GM23338 (cell line): ENCODE measurements at regions not wholly inside any gene's neighbourhood (a gene's known extent, or its start where the extent isn't known, plus 50 kb on each side); places are given as distances from the start of the nearest gene placed in this dataset.

Experiments
- ATAC-seq: fragments of 200-7000 bp; cut with Tn5 transposase; 3 replicates; pipeline ENCODE4 v1.9.1; 2020
- DNase-seq: peaks from one replicate; pipeline ENCODE4 v3.0.0-alpha.2; 2015; ENCODE audit warnings: low spot score
- H2AFZ ChIP-seq: fragments of 200-600 bp; sonication (generic); 2 replicates; pipeline ENCODE4 v1.8.0; 2016; ENCODE audit warnings: antibody characterized with exemption, mild to moderate bottlenecking, moderate library complexity
- H3F3A ChIP-seq: fragments of 200-600 bp; sonication (generic); replicated peaks from 2 replicates; pipeline ENCODE4 v1.8.0; 2017; ENCODE audit warnings: antibody characterized with exemption, mixed run types, low read depth
- H3K27ac ChIP-seq: fragments of 200-600 bp; sonication (generic); 2 replicates; pipeline ENCODE4 v1.6.1; 2016; ENCODE audit warnings: low read depth
- H3K27me3 ChIP-seq: fragments of 200-600 bp; sonication (generic); 2 replicates; pipeline ENCODE4 v1.8.0; 2016; ENCODE audit warnings: mild to moderate bottlenecking, mixed run types, moderate library complexity; ENCODE audit not compliant: insufficient read depth
- H3K36me3 ChIP-seq: fragments of 200-600 bp; sonication (generic); 2 replicates; pipeline ENCODE4 v1.8.0; 2016; ENCODE audit warnings: mild to moderate bottlenecking; ENCODE audit not compliant: insufficient read depth
- H3K4me1 ChIP-seq: fragments of 200-600 bp; sonication (generic); 2 replicates; pipeline ENCODE4 v1.8.0; 2016; ENCODE audit warnings: mild to moderate bottlenecking, moderate library complexity; ENCODE audit not compliant: insufficient read depth
- H3K4me2 ChIP-seq: fragments of 200-600 bp; sonication (generic); 2 replicates; pipeline ENCODE4 v1.7.1; 2017; ENCODE audit warnings: mixed run types
- H3K4me3 ChIP-seq: fragments of 200-600 bp; sonication (generic); 2 replicates; pipeline ENCODE4 v1.6.1; 2016; ENCODE audit warnings: mixed run types
- H3K79me2 ChIP-seq: fragments of 200-600 bp; sonication (generic); replicated peaks from 2 replicates; pipeline ENCODE4 v1.8.0; 2017; ENCODE audit warnings: mild to moderate bottlenecking; ENCODE audit not compliant: insufficient read depth
- H3K9me2 ChIP-seq: fragments of 200-600 bp; sonication (generic); 2 replicates; pipeline ENCODE4 v1.8.0; 2017; ENCODE audit not compliant: insufficient read depth
- H4K20me1 ChIP-seq: fragments of 200-600 bp; sonication (generic); replicated peaks from 2 replicates; pipeline ENCODE4 v1.8.0; 2017; ENCODE audit warnings: mild to moderate bottlenecking; ENCODE audit not compliant: insufficient read depth
- H3K27ac Mint-ChIP-seq: 2 replicates; pipeline ENCODE4 v1.8.0; 2020; ENCODE audit warnings: inconsistent platforms, mild to moderate bottlenecking, moderate library complexity, mixed read lengths
- H3K27me3 Mint-ChIP-seq: 3 replicates; pipeline ENCODE4 v1.8.0; 2022; ENCODE audit warnings: low read depth, mild to moderate bottlenecking, moderate library complexity, mixed read lengths, inconsistent platforms; ENCODE audit not compliant: insufficient read depth, poor library complexity
- H3K36me3 Mint-ChIP-seq: 3 replicates; pipeline ENCODE4 v1.8.0; 2021; ENCODE audit warnings: low read depth, mild to moderate bottlenecking, inconsistent platforms, moderate library complexity, mixed read lengths
- H3K4me1 Mint-ChIP-seq: 3 replicates; pipeline ENCODE4 v1.8.0; 2020; ENCODE audit warnings: mild to moderate bottlenecking, inconsistent platforms, mixed read lengths
- H3K4me3 Mint-ChIP-seq: 3 replicates; pipeline ENCODE4 v1.8.0; 2021; ENCODE audit warnings: moderate library complexity, mild to moderate bottlenecking, inconsistent platforms, mixed read lengths
- H3K9me3 Mint-ChIP-seq: 3 replicates; pipeline ENCODE4 v1.8.0; 2020; ENCODE audit warnings: moderate library complexity, mild to moderate bottlenecking, inconsistent platforms, mixed read lengths
- EZH2 ChIP-seq: fragments of 200-600 bp; sonication (generic); IDR thresholded peaks from one replicate; pipeline ENCODE4 v1.8.0; 2017; ENCODE audit warnings: antibody characterized with exemption, mild to moderate bottlenecking, low read depth; ENCODE audit not compliant: unreplicated experiment
- JUNB ChIP-seq: IDR thresholded peaks from one replicate; pipeline ENCODE4 v1.6.1; 2016; ENCODE audit warnings: antibody characterized with exemption; ENCODE audit not compliant: unreplicated experiment
- NANOG ChIP-seq: IDR thresholded peaks from 2 replicates; pipeline ENCODE4 v1.6.1; 2016; ENCODE audit warnings: antibody characterized with exemption, borderline replicate concordance
- POLR2AphosphoS5 ChIP-seq: IDR thresholded peaks from 2 replicates; pipeline ENCODE4 v1.6.1; 2016; ENCODE audit warnings: antibody characterized with exemption, low read depth
- STAT1 ChIP-seq: IDR thresholded peaks from one replicate; pipeline ENCODE4 v1.6.1; 2016; ENCODE audit warnings: antibody characterized with exemption; ENCODE audit not compliant: unreplicated experiment
- ZNF114 ChIP-seq: fragments of 250-450 bp; sonication (Bioruptor Pico); IDR thresholded peaks from 2 replicates; pipeline ENCODE4 v1.5.0; 2020; ENCODE audit warnings: mild to moderate bottlenecking, moderate library complexity
- ZNF331 ChIP-seq: fragments of 250-450 bp; sonication (Bioruptor Pico); IDR thresholded peaks from 2 replicates; pipeline ENCODE4 v1.5.0; 2020; ENCODE audit warnings: low read depth, mild to moderate bottlenecking, moderate library complexity
- TF ChIP-seq, protein P1 (sequence below): IDR thresholded peaks from one replicate; pipeline ENCODE4 v1.6.1; 2018; ENCODE audit warnings: antibody characterized with exemption; ENCODE audit not compliant: unreplicated experiment
- TF ChIP-seq, protein P2 (sequence below), 2 experiments: fragments of 200-600 bp in 1 of 2; sonication (generic) in 1 of 2; conservative IDR thresholded peaks; 2 replicates each; pipeline versions ENCODE4 v1.5.1 to v1.6.1; 2016 to 2017; ENCODE audit warnings: antibody characterized with exemption in 2 of 2, low read depth in 2 of 2, mild to moderate bottlenecking in 2 of 2, moderate library complexity in 1 of 2
- TF ChIP-seq, protein P3 (sequence below): fragments of 250-450 bp; sonication (Bioruptor Pico); IDR thresholded peaks from 2 replicates; pipeline ENCODE4 v1.5.0; 2020; ENCODE audit warnings: mild to moderate bottlenecking, moderate library complexity

DNA sequence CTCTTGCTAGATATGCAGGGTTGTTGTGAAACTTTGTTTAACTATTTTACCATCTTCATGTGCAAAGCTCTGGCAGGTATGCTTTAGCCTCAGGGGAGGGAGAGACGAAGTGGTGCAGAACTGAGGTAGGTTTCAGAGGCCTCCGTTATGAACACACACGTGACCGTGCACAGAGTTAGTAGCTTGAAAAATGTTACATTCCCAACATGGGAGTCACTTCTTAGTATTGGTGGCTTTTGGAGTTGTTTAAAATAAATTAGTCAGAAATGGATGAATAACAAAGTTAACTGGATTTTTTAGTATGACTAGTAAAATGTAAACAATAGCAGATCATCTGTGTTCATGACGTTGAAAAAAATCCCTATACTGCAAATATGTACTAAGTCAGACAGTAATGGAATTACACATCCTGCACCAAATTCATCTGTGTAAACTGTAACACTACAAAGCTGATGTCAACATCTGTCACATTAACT, 279.6 kb downstream of the KLF13 start (continued):
- TF ChIP-seq, protein P1, sequence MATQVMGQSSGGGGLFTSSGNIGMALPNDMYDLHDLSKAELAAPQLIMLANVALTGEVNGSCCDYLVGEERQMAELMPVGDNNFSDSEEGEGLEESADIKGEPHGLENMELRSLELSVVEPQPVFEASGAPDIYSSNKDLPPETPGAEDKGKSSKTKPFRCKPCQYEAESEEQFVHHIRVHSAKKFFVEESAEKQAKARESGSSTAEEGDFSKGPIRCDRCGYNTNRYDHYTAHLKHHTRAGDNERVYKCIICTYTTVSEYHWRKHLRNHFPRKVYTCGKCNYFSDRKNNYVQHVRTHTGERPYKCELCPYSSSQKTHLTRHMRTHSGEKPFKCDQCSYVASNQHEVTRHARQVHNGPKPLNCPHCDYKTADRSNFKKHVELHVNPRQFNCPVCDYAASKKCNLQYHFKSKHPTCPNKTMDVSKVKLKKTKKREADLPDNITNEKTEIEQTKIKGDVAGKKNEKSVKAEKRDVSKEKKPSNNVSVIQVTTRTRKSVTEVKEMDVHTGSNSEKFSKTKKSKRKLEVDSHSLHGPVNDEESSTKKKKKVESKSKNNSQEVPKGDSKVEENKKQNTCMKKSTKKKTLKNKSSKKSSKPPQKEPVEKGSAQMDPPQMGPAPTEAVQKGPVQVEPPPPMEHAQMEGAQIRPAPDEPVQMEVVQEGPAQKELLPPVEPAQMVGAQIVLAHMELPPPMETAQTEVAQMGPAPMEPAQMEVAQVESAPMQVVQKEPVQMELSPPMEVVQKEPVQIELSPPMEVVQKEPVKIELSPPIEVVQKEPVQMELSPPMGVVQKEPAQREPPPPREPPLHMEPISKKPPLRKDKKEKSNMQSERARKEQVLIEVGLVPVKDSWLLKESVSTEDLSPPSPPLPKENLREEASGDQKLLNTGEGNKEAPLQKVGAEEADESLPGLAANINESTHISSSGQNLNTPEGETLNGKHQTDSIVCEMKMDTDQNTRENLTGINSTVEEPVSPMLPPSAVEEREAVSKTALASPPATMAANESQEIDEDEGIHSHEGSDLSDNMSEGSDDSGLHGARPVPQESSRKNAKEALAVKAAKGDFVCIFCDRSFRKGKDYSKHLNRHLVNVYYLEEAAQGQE = no peak
- TF ChIP-seq JUNB (no peak), ZNF331 (no peak), NANOG (no peak), EZH2 (no peak), ZNF114 (no peak)
- TF ChIP-seq, protein P2, sequence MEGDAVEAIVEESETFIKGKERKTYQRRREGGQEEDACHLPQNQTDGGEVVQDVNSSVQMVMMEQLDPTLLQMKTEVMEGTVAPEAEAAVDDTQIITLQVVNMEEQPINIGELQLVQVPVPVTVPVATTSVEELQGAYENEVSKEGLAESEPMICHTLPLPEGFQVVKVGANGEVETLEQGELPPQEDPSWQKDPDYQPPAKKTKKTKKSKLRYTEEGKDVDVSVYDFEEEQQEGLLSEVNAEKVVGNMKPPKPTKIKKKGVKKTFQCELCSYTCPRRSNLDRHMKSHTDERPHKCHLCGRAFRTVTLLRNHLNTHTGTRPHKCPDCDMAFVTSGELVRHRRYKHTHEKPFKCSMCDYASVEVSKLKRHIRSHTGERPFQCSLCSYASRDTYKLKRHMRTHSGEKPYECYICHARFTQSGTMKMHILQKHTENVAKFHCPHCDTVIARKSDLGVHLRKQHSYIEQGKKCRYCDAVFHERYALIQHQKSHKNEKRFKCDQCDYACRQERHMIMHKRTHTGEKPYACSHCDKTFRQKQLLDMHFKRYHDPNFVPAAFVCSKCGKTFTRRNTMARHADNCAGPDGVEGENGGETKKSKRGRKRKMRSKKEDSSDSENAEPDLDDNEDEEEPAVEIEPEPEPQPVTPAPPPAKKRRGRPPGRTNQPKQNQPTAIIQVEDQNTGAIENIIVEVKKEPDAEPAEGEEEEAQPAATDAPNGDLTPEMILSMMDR (conservative IDR thresholded peaks at IDR 0.05; ENCODE audit: low read depth in 2 of 2) = no peak

DNA sequence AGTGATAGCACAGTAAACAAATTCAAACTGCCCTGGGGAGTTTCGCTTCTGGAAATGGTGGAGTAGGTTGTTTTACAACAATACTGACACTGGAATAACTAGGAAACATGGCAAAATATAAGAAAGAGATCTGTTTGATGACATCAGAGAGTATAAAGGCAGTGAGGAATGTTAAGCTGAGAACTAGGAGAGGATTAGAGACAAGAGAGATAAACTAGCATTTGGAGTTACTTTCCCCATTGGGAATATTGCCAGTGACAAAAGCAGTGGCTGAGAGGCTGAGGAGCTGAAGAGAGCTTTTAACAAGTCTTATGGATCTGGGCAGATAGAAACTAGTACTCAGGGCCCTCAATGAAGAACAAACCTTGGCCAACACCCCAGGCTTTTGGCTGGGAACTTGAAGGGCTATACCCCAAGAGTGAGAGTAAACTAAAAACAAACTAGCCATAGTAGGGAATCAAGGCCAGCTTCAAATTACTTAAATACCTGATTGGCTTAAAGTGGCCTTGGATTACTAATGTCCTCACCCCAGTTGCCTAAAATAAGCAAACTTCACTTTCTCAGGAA, 280.4 kb downstream of the KLF13 start:
- Histone ChIP-seq H3K4me1 (no peaks in the 10 kb centered on the region), H3K27ac (no peak overlapping the region), H3K9me2 (no peaks in the 10 kb centered on the region), H3K36me3 (no peaks in the 10 kb centered on the region), H3K4me2 (no peak overlapping the region), H2AFZ (no peak overlapping the region), H3F3A (no peaks in the 10 kb centered on the region), H3K4me3 (no peak overlapping the region), H3K79me2 (no peaks in the 10 kb centered on the region), H3K27me3 (no peaks in the 10 kb centered on the region), H4K20me1 (no peaks in the 10 kb centered on the region)
- Mint-ChIP-seq H3K36me3 (no peaks in the 10 kb centered on the region), H3K9me3 (peaks cover 8% of the 10 kb centered on the region; the same call in 2 of the 3 replicates), H3K27me3 (peaks cover 4% of the 10 kb centered on the region), H3K4me3 (no peak overlapping the region), H3K4me1 (peaks cover 11% of the 10 kb centered on the region; the same call in 2 of the 3 replicates), H3K27ac (no peak overlapping the region)
- ATAC-seq (no peak), DNase-seq (no peak)
- TF ChIP-seq STAT1 (no peak), POLR2AphosphoS5 (no peak), ZNF114 (no peak), NANOG (no peak)
- TF ChIP-seq, protein P3, sequence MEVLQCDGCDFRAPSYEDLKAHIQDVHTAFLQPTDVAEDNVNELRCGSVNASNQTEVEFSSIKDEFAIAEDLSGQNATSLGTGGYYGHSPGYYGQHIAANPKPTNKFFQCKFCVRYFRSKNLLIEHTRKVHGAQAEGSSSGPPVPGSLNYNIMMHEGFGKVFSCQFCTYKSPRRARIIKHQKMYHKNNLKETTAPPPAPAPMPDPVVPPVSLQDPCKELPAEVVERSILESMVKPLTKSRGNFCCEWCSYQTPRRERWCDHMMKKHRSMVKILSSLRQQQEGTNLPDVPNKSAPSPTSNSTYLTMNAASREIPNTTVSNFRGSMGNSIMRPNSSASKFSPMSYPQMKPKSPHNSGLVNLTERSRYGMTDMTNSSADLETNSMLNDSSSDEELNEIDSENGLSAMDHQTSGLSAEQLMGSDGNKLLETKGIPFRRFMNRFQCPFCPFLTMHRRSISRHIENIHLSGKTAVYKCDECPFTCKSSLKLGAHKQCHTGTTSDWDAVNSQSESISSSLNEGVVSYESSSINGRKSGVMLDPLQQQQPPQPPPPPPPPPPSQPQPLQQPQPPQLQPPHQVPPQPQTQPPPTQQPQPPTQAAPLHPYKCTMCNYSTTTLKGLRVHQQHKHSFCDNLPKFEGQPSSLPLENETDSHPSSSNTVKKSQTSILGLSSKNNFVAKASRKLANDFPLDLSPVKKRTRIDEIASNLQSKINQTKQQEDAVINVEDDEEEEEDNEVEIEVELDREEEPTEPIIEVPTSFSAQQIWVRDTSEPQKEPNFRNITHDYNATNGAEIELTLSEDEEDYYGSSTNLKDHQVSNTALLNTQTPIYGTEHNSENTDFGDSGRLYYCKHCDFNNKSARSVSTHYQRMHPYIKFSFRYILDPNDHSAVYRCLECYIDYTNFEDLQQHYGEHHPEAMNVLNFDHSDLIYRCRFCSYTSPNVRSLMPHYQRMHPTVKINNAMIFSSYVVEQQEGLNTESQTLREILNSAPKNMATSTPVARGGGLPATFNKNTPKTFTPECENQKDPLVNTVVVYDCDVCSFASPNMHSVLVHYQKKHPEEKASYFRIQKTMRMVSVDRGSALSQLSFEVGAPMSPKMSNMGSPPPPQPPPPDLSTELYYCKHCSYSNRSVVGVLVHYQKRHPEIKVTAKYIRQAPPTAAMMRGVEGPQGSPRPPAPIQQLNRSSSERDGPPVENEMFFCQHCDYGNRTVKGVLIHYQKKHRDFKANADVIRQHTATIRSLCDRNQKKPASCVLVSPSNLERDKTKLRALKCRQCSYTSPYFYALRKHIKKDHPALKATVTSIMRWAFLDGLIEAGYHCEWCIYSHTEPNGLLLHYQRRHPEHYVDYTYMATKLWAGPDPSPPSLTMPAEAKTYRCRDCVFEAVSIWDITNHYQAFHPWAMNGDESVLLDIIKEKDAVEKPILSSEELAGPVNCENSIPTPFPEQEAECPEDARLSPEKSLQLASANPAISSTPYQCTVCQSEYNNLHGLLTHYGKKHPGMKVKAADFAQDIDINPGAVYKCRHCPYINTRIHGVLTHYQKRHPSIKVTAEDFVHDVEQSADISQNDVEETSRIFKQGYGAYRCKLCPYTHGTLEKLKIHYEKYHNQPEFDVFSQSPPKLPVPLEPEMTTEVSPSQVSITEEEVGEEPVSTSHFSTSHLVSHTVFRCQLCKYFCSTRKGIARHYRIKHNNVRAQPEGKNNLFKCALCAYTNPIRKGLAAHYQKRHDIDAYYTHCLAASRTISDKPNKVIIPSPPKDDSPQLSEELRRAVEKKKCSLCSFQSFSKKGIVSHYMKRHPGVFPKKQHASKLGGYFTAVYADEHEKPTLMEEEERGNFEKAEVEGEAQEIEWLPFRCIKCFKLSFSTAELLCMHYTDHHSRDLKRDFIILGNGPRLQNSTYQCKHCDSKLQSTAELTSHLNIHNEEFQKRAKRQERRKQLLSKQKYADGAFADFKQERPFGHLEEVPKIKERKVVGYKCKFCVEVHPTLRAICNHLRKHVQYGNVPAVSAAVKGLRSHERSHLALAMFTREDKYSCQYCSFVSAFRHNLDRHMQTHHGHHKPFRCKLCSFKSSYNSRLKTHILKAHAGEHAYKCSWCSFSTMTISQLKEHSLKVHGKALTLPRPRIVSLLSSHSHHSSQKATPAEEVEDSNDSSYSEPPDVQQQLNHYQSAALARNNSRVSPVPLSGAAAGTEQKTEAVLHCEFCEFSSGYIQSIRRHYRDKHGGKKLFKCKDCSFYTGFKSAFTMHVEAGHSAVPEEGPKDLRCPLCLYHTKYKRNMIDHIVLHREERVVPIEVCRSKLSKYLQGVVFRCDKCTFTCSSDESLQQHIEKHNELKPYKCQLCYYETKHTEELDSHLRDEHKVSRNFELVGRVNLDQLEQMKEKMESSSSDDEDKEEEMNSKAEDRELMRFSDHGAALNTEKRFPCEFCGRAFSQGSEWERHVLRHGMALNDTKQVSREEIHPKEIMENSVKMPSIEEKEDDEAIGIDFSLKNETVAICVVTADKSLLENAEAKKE = no peak
- TF ChIP-seq, protein P1 = no peak
